OCI-LY7 (cell line): ENCODE measurements at regions not wholly inside any gene's neighbourhood (a gene's known extent, or its start where the extent isn't known, plus 50 kb on each side); places are given as distances from the start of the nearest gene placed in this dataset.

Experiments used
- EZH2phosphoT487 ChIP-seq: fragments of 200-600 bp; sonication (generic); IDR thresholded peaks from 2 replicates; pipeline ENCODE4 v1.6.1; 2018; ENCODE audit warnings: low read depth, borderline replicate concordance, mild to moderate bottlenecking, mixed run types, antibody characterized with exemption, low read length, moderate library complexity, mixed read lengths
- TF ChIP-seq, protein P1 (sequence below): fragments of 200-600 bp; sonication (generic); conservative IDR thresholded peaks from 2 replicates; pipeline ENCODE4 v1.5.1; 2014; ENCODE audit warnings: mild to moderate bottlenecking, antibody characterized with exemption, low read length, moderate library complexity, mixed read lengths

DNA sequence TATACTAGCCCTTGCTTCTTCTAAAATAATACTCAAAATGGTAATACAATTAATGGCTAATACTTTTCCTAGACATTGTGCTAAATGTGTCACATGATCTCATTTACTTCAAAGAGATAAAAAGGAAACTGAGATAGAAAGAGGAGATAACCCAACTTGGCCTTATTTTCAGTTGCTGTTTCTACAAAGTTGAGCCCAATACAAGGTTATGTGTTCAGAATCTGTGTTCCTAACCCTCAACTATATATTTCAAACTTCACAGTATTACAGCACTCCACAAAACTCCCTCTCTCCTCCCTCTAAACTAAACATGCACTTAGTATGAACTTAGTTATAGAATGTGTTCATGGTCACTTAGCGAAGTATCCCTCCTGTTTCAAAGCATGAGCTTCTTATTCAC, 277.9 kb downstream of the CCER1 start:
- TF ChIP-seq, protein P1, sequence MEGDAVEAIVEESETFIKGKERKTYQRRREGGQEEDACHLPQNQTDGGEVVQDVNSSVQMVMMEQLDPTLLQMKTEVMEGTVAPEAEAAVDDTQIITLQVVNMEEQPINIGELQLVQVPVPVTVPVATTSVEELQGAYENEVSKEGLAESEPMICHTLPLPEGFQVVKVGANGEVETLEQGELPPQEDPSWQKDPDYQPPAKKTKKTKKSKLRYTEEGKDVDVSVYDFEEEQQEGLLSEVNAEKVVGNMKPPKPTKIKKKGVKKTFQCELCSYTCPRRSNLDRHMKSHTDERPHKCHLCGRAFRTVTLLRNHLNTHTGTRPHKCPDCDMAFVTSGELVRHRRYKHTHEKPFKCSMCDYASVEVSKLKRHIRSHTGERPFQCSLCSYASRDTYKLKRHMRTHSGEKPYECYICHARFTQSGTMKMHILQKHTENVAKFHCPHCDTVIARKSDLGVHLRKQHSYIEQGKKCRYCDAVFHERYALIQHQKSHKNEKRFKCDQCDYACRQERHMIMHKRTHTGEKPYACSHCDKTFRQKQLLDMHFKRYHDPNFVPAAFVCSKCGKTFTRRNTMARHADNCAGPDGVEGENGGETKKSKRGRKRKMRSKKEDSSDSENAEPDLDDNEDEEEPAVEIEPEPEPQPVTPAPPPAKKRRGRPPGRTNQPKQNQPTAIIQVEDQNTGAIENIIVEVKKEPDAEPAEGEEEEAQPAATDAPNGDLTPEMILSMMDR: no peak
- no peak for TF ChIP-seq EZH2phosphoT487
